Activated T-cell treated with anti-CD3 and anti-CD28 coated beads, Interleukin-2, amount 50 U/mL, for 4 hours (primary cell): ENCODE measurements at regions not wholly inside any gene's neighbourhood (a gene's known extent, or its start where the extent isn't known, plus 50 kb on each side); places are given as distances from the start of the nearest gene placed in this dataset.

ENCODE experiments used
- ATAC-seq, 2 donors: fragments of 200-7000 bp; cut with Tn5 transposase; one replicate each; pipeline ENCODE4 v1.10.0; 2021
- DNase-seq: peaks from one replicate; pipeline ENCODE4 v3.0.0-alpha.2; 2020
- H3K27me3 Mint-ChIP-seq: one replicate; pipeline ENCODE4 v1.8.0; 2021; ENCODE audit warnings: low read depth, mixed read lengths
- H3K36me3 Mint-ChIP-seq: one replicate; pipeline ENCODE4 v1.8.0; 2022; ENCODE audit warnings: mixed read lengths; ENCODE audit not compliant: insufficient read depth
- H3K4me1 Mint-ChIP-seq: one replicate; pipeline ENCODE4 v1.8.0; 2021; ENCODE audit warnings: low read depth, mixed read lengths
- H3K4me3 Mint-ChIP-seq: one replicate; pipeline ENCODE4 v1.8.0; 2021; ENCODE audit warnings: mild to moderate bottlenecking, moderate library complexity, mixed read lengths
- H3K9me3 Mint-ChIP-seq: one replicate; pipeline ENCODE4 v1.8.0; 2021; ENCODE audit warnings: mixed read lengths

GRCh38 chr9:87064311-87064710, 117.0 kb upstream of the GAS1 start:
- Mint-ChIP-seq H3K4me1 (no peaks in the 10 kb centered on the region), H3K4me3 (no peak overlapping the region), H3K9me3 (no peaks in the 10 kb centered on the region), H3K27me3 (peaks cover 2% of the 10 kb centered on the region), H3K36me3 (no peaks in the 10 kb centered on the region)
- ATAC-seq (no peak), DNase-seq (no peak)

- ATAC-seq (no peak), DNase-seq (no peak)
- H3K4me3 Mint-ChIP-seq = no peak overlapping the region
- H3K4me1 Mint-ChIP-seq = no peaks in the 10 kb centered on the region
- peaks cover under 1% of the 10 kb centered on the region for H3K27me3 Mint-ChIP-seq
- no peaks in the 10 kb centered on the region for H3K9me3 Mint-ChIP-seq
- H3K36me3 Mint-ChIP-seq = no peaks in the 10 kb centered on the region
Measured at GRCh38 chr9:87065981-87066380, 118.7 kb upstream of the GAS1 start.

GRCh38 chr9:87067426-87067825, 120.1 kb upstream of the GAS1 start:
- H3K4me1 Mint-ChIP-seq = no peaks in the 10 kb centered on the region
- no peaks in the 10 kb centered on the region for H3K27me3 Mint-ChIP-seq
- ATAC-seq (no peak), DNase-seq (no peak)
- H3K36me3 Mint-ChIP-seq = no peaks in the 10 kb centered on the region
- H3K4me3 Mint-ChIP-seq = no peak overlapping the region
- H3K9me3 Mint-ChIP-seq = no peaks in the 10 kb centered on the region

GRCh38 chr9:87068177-87068840, 121.0 kb upstream of the GAS1 start:
- Mint-ChIP-seq H3K4me1 (no peaks in the 10 kb centered on the region), H3K9me3 (no peaks in the 10 kb centered on the region), H3K27me3 (no peaks in the 10 kb centered on the region), H3K36me3 (no peaks in the 10 kb centered on the region), H3K4me3 (no peak overlapping the region)
- DNase-seq = no peak
- no peak for ATAC-seq

GRCh38 chr9:87069690-87070089, 122.4 kb upstream of the GAS1 start:
- DNase-seq (no peak), ATAC-seq (no peak)
- Mint-ChIP-seq H3K36me3 (no peaks in the 10 kb centered on the region), H3K4me3 (no peak overlapping the region), H3K4me1 (no peaks in the 10 kb centered on the region), H3K9me3 (no peaks in the 10 kb centered on the region), H3K27me3 (no peaks in the 10 kb centered on the region)

- H3K36me3 Mint-ChIP-seq = no peaks in the 10 kb centered on the region
- H3K27me3 Mint-ChIP-seq = no peaks in the 10 kb centered on the region
- H3K9me3 Mint-ChIP-seq = no peaks in the 10 kb centered on the region
- H3K4me1 Mint-ChIP-seq = no peaks in the 10 kb centered on the region
- H3K4me3 Mint-ChIP-seq = no peak overlapping the region
- DNase-seq = no peak
- ATAC-seq = no peak
Measured at GRCh38 chr9:87070336-87070735, 123.0 kb upstream of the GAS1 start.

GRCh38 chr9:87071473-87071872, 124.2 kb upstream of the GAS1 start:
- Mint-ChIP-seq H3K9me3 (no peaks in the 10 kb centered on the region), H3K36me3 (no peaks in the 10 kb centered on the region), H3K4me1 (no peaks in the 10 kb centered on the region), H3K4me3 (no peak overlapping the region), H3K27me3 (no peaks in the 10 kb centered on the region)
- no peak for DNase-seq
- no peak for ATAC-seq

- H3K27me3 Mint-ChIP-seq = no peaks in the 10 kb centered on the region
- no peaks in the 10 kb centered on the region for H3K36me3 Mint-ChIP-seq
Measured at GRCh38 chr9:87073692-87074091, 126.4 kb upstream of the GAS1 start.

GRCh38 chr9:87075537-87075936, 128.2 kb upstream of the GAS1 start:
- peaks cover 12% of the 10 kb centered on the region for H3K9me3 Mint-ChIP-seq
- no peak for DNase-seq
- no peaks in the 10 kb centered on the region for H3K36me3 Mint-ChIP-seq
- no peaks in the 10 kb centered on the region for H3K27me3 Mint-ChIP-seq
- ATAC-seq = no peak
- H3K4me1 Mint-ChIP-seq = no peaks in the 10 kb centered on the region
- H3K4me3 Mint-ChIP-seq = no peak overlapping the region

More at GRCh38 chr9:87073692-87074091, 126.4 kb upstream of the GAS1 start:
- DNase-seq = no peak
- peaks cover 5% of the 10 kb centered on the region for H3K9me3 Mint-ChIP-seq
- no peak for ATAC-seq
- no peaks in the 10 kb centered on the region for H3K4me1 Mint-ChIP-seq
- no peak overlapping the region for H3K4me3 Mint-ChIP-seq

GRCh38 chr9:87076825-87077224, 129.5 kb upstream of the GAS1 start:
- DNase-seq (no peak), ATAC-seq (no peak)
- Mint-ChIP-seq H3K4me1 (no peaks in the 10 kb centered on the region), H3K36me3 (no peaks in the 10 kb centered on the region), H3K9me3 (peaks cover 12% of the 10 kb centered on the region), H3K27me3 (no peaks in the 10 kb centered on the region), H3K4me3 (no peak overlapping the region)

GRCh38 chr9:87077986-87078385, 130.7 kb upstream of the GAS1 start:
- Mint-ChIP-seq H3K4me3 (no peak overlapping the region), H3K4me1 (no peaks in the 10 kb centered on the region), H3K27me3 (no peaks in the 10 kb centered on the region), H3K9me3 (peaks cover 12% of the 10 kb centered on the region), H3K36me3 (no peaks in the 10 kb centered on the region)
- no peak for ATAC-seq
- no peak for DNase-seq

- no peaks in the 10 kb centered on the region for H3K36me3 Mint-ChIP-seq
- H3K9me3 Mint-ChIP-seq = peaks cover 12% of the 10 kb centered on the region
- no peak for DNase-seq
Measured at GRCh38 chr9:87080512-87081264, 133.4 kb upstream of the GAS1 start.

GRCh38 chr9:87081503-87081902, 134.2 kb upstream of the GAS1 start:
- Mint-ChIP-seq H3K9me3 (peaks cover 12% of the 10 kb centered on the region), H3K27me3 (no peaks in the 10 kb centered on the region), H3K4me3 (no peak overlapping the region), H3K36me3 (no peaks in the 10 kb centered on the region), H3K4me1 (no peaks in the 10 kb centered on the region)
- no peak for ATAC-seq
- no peak for DNase-seq

More at GRCh38 chr9:87080512-87081264, 133.4 kb upstream of the GAS1 start:
- ATAC-seq = no peak
- no peaks in the 10 kb centered on the region for H3K4me1 Mint-ChIP-seq
- no peaks in the 10 kb centered on the region for H3K27me3 Mint-ChIP-seq
- H3K4me3 Mint-ChIP-seq = no peak overlapping the region

GRCh38 chr9:87083986-87084385, 136.7 kb upstream of the GAS1 start:
- no peak for ATAC-seq
- H3K27me3 Mint-ChIP-seq = no peaks in the 10 kb centered on the region

GRCh38 chr9:87084407-87084806, 137.1 kb upstream of the GAS1 start:
- H3K9me3 Mint-ChIP-seq = peaks cover 3% of the 10 kb centered on the region
- H3K27me3 Mint-ChIP-seq = no peaks in the 10 kb centered on the region
- no peak for DNase-seq
- H3K36me3 Mint-ChIP-seq = no peaks in the 10 kb centered on the region
- no peak overlapping the region for H3K4me3 Mint-ChIP-seq
- ATAC-seq = no peak
- no peaks in the 10 kb centered on the region for H3K4me1 Mint-ChIP-seq

More at GRCh38 chr9:87083986-87084385, 136.7 kb upstream of the GAS1 start:
- no peak for DNase-seq
- Mint-ChIP-seq H3K4me3 (no peak overlapping the region), H3K4me1 (no peaks in the 10 kb centered on the region), H3K9me3 (peaks cover 4% of the 10 kb centered on the region), H3K36me3 (no peaks in the 10 kb centered on the region)
